ENCODE measurements at regions not wholly inside any gene's neighbourhood (a gene's known extent, or its start where the extent isn't known, plus 50 kb on each side); places are given as distances from the start of the nearest gene placed in this dataset.

DNA sequence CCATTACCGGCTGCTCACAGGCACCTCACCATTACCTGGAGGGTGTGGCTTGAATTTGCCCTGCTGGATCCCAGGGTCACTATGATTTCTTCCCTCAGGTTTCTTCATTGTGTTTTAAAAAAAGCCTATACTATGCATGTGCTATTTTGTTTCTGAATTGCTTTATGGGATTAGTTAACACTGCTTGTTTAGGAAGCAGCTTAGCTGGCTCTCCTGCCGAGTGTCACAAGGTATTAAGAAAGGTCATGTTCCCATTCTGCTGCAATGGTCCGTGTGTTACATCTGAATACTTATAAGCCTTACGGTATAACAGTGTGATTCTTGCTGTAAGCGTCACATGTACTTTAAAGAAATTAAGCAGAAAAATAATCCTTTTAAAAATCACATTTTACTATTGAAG, 380.6 kb upstream of the B3GAT1 start:
- TF ChIP-seq, protein P1, sequence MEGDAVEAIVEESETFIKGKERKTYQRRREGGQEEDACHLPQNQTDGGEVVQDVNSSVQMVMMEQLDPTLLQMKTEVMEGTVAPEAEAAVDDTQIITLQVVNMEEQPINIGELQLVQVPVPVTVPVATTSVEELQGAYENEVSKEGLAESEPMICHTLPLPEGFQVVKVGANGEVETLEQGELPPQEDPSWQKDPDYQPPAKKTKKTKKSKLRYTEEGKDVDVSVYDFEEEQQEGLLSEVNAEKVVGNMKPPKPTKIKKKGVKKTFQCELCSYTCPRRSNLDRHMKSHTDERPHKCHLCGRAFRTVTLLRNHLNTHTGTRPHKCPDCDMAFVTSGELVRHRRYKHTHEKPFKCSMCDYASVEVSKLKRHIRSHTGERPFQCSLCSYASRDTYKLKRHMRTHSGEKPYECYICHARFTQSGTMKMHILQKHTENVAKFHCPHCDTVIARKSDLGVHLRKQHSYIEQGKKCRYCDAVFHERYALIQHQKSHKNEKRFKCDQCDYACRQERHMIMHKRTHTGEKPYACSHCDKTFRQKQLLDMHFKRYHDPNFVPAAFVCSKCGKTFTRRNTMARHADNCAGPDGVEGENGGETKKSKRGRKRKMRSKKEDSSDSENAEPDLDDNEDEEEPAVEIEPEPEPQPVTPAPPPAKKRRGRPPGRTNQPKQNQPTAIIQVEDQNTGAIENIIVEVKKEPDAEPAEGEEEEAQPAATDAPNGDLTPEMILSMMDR (IDR thresholded peaks at IDR 0.05), result no peak
- no peak for TF ChIP-seq POLR2A (IDR thresholded peaks at IDR 0.05)
- no peak for TF ChIP-seq EP300 (IDR thresholded peaks at IDR 0.05)
